Hematopoietic multipotent progenitor cell treated with erythropoietin and hydrocortisone succinate and interleukin-3 and kit ligand, for 8 days (in vitro differentiated cells): ENCODE measurements at regions not wholly inside any gene's neighbourhood (a gene's known extent, or its start where the extent isn't known, plus 50 kb on each side); places are given as distances from the start of the nearest gene placed in this dataset.
"Not testable (repeated sequence)": the region's sequence is repeated elsewhere in the genome, so short reads cannot be mapped to it uniquely, and the experiment has no call there.

Experiments
- DNase-seq: peaks from one replicate; pipeline ENCODE4 v3.0.0-alpha.2; 2015

DNA sequence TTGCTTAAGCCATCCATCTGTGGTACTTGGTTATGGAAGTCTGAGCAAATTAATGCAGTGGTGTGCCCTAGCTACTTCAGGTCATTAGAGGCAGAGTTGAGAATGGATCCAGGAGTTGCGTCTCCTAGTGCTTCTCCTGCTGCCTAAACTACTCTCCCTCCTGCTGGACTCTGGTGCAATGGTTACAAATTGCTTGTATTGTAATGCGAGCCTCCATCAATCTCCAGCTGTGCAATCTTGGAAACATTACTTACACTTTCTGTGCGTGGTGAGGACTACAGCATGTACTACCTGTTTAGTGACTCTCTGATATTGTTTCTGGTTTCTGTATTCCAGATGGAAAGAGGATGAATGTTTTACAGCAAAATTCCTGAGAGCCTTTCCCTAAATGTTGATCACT, 119.0 kb upstream of the CYRIA start:
- no peak for DNase-seq

DNA sequence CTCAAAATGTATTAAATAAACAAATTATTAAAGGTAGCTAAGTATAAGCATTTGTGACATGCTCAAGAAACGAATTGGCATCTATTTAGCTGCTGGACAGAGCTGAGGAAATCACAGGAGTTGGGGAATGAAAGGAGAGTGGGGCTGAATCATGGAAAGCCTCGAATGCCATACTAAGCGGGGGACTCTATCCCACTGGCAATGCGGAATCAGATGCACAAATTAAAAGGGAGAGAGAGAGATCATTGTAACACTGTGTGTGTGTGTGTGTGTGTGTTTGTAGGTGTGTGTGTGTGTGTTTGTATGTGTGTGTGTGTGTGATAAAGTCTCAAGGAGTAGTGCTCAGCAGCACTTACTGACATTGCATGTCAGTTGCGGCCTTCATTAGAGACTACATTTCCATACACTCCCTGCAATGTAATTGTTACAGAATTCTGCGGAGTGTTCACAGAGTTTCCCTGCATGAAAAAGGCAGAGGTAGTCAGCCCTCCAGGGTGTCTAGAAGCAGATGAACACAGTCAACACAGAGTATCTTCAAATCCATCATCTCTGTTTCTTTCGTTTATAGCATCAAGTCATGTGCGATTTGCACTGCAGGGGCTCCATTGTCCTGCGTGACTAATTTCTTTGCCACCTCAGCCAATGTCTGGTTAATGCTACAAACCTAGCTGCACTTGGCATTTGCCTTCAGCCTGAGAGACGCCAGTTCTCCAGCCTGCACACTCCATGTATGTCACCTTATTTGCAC, 111.7 kb upstream of the CYRIA start:
- DNase-seq: no peak

DNA sequence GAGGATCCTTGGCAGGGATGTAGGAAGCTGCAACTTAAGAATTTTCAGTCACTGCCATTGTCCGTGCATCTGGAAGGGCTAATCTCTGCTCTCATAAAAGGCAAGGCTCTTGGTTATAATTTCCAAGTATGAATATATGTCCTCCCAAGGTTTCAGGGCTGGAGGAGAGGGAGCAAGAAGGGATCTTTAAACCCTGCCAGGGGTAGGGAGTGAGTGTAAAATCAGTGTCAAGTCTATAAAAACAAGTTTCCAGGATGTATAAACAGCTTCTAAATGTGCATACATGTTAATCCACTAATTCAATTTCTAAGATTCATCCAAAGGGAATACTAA, 110.2 kb upstream of the CYRIA start:
- no peak for DNase-seq

DNA sequence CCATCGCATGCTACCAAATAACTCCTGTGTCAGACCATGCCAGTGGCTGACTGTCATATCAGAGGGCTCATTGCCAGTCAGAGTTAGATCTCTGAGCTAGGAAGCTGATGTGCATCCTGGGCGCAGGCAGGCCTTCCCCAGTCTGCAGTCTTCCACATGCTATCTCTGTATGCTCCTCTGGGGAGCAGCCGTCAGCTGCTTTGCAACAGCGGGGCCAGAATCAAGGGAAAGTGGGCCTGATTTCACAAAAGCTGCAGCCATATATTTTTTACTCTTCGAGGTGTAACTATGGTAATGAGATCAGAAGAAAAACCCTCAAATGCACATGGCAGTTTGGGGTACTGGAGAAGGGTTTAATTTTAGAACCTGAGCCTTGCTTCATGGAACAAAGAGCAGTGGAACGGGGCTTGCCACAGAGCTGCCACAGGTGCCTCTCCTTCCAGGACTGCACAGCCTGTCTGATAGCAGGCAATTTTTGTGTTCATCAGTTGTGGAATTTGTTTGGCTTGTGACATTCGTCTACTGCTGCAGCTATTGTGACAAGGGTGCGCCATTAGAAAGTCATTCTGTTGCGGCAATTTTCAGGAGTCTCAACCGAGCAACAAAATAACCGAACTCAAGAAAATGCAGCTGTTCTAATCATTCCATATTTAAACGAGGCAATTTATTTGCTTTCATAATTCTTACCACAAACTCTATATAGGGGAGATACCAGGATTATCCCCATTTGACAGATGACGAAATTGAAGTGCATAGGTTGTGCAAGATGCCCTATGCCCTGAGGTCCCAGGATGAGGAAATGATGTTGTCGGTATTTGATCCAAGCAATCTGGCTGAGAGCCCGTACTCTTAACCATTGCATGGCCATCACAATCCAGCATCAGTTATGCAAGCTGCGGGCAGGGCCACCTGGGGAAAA, 109.6 kb upstream of the CYRIA start:
- DNase-seq: no peak

DNA sequence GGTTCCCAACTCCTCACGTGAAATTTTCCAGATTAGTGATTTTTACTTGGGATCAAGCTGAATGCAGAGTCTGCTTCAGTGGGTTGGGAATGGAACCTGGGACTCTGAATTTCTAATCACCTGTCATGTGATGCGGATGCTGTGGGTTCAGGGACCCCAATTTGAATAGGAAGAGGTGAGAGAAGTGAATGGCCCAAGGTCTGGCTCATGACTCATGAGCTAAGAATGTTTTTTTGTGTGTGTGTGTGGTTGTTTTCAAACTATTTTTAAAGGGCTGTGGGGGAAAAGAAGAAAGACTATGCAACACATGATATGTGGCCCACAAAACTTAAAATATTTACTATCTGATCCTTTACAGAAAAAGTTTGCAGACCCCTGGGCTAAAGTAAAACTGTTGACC, 108.5 kb upstream of the CYRIA start:
- no peak for DNase-seq

DNA sequence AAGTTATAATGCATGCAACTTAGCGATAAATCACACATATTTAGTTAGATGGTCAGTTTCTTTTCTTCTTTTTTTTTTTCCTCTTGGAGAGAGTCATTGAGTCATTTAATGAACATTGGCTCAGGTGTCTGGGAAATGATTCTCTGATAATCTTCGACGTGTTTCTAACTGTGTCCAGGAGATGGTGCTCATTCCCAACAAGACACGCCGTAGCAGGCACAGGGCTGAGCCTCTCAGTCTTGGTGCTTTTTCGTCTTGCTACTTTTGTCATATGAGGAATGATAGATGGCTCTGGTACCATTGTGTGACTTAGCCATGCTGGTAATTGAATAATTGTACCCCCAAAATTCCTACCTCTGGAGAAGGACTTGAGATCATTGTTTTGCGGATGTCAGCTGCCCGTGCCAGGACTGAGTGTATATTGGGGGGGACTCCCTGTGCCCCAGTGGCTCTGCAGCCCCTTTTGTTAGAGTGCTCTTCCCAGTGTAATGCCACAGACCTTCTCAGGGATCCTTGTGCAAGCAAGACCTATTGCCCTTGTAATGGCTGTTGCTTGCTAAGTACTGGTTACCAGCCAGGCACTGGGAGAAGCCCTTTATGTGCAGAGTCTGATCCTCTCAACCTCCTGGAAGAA, 107.6 kb upstream of the CYRIA start:
- DNase-seq: peak; percentile 56

DNA sequence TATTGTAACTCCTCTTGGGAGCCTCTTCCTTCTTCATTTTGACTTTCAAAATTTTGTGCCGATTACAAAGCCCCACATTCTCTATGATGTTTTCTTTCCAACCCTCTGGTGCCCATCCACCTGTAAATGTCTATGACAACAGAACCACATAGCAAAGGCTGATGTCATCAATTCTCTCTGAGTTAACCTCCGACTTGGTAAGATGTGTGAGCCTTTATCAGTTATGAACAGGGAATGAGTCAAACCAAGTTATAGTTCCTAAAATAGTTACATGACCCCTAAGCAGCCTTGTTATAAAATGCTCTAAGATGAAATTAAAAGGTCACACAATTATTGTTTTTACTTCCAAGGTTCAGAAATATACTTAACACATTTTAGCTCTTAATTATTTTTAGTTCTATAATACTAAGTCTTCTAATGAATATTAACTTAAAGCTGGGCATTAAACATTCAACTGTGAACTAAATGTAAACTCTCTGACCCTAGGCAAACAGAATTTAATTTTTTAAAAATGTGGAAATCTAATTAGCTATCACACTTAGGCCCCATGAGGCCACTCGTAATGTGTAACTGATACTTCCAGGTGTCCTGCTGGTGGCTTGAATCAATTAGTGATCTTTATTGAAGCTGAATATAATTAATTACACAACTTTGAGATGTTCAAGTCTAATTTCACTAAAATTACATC, 102.3 kb upstream of the CYRIA start:
- DNase-seq: no peak

DNA sequence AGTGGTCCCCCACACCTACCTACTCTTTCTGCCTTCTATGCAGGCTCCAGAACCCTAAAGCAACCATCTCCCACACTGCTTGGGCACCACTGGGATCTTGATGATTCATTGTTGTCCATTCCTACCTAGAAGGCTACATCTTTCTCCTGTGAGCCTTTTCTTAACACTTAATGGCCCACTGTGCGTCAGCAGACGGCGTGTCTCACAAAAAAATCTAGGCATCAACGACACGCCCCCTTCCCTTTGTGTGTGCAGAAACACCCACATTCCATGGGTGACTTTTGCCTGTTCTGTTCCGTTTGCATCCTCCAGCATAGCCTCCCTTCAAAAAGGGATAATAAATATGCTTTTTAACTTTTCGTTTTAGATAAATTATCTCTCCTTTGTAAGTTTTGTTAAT, 99.7 kb upstream of the CYRIA start:
- no peak for DNase-seq

DNA sequence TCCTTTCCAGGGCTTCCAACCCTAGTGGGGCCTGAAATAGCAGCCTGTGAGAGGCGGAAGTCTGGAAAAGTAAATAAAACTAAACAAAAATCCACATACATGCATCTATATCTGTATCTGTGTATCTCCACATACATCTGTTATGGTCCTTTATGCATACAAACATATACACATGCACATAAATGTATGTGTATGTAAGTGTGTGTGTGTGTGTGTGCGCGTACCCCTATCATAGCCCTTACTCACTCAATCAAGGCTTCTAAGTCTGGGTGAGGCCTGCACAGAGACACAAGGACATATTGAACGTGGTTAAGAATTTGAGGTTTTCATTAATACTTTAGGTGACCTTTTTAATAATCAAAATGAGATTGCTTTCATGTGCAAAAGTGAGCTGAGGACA, 98.9 kb upstream of the CYRIA start:
- no peak for DNase-seq

DNA sequence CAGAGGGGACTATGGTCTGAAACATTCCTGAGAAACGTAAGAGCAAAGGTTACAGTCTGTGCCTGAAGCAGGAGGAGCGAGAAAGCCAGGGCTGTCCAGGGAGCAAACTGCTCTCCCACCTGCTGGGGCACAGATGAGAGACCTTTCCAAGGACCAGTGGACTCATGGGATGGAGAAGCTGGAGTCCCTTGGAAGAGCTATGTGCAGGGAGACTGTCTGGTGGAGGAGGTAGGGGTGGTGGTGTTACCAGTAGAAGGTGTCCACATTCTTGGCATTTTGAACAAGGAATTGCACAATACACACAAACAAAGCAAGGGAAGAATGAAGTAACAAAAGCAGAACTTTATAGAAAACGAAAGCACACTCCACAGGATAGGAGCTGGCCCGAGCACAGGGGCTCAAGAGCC, 97.9 kb upstream of the CYRIA start:
- DNase-seq: no peak

DNA sequence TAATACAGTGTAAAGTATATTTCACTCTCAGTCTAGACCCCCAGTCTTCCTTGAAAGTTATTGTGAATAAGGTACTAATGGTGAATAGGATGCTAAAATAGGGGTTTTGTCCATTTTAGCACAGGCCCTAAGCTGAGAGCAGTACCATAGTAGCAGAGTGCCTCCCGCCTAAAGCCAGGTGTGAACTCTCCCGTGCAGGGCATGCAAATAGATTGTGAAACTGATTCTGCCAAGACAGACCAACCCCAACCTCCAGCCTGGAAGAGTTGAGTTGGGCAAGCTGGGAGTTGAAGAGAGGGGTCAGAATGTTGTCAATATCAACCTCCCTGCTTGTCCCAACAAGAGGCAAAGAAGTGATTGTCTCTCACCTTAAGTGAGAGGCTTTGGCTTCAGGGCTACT, 97.4 kb upstream of the CYRIA start:
- DNase-seq: no peak

DNA sequence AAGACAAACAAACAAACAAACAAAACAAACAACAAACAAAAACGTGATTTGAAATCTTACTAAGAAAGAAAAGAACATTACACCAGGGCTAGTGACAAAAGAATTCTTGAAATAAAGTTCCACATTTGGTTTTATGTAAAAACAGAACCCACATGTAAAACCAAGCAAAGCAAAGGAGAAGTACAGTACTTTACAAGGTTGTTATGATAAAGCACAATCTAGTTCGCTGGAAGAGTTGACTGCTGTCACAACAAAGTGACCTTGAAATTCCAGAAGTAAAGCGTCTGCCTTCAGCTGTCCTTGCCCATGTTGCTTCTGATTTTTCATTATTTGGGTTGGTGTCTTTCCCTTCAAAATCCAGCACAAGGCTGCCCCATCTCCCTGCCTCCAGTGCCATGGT, 94.8 kb upstream of the CYRIA start:
- no peak for DNase-seq

DNA sequence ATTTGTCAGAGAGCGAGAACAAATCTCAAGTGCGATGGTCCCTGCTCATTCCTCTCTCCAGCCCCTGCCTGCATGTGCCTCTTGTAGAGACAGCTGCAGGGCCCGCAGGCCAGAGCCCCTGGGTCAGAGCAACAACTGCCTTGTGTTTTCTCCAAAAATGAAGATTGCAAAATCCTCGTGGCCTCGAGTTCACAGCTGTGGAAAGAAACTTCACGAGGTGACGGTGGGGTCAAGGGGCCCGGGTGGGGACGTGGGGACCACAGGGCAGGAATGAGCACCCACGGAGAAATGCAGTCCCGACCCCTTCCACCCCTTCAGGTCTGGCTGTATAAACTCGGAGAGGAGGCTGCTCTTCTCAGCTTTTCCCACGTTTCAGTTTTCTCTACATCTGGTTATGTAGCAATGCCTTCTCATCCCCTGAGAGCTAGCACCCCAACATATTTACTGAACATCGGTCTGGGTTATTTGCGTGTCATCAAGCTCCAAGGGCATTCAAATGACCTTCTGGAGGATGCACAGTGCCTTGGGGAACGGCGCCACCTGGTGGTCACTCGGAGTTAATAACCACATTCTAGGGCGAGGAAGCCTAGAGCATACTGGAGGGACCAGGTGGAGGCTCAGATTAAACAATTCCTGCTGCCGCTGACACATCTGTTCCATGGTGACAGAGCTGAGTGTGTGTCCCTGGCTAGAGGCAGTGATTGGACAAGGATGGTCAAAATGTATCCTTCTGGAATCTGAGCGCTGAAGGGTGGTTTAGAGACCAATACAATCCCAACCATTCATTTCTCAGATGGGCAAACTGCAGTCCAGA, 91.4 kb upstream of the CYRIA start:
- DNase-seq: peak; percentile 70

DNA sequence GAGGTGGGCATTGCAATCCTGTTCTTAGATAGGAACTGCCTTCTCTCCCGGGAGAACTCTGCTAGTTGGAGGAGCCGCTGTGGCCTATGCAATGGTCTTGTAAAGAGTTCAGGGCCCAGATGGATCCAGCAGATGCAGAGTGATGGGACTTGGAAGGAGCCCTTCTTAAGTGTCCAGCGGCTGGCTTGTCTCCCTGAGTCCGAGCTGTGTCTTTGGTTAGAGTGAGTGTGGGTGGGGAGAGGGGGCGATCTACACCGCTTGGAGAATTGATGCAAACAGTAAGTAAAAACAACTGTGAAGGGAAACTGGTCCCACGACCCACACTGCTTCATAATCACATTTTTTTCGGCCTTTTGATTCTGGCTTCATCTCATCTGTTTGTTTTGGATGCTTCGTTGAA, 89.8 kb upstream of the CYRIA start:
- DNase-seq: no peak

DNA sequence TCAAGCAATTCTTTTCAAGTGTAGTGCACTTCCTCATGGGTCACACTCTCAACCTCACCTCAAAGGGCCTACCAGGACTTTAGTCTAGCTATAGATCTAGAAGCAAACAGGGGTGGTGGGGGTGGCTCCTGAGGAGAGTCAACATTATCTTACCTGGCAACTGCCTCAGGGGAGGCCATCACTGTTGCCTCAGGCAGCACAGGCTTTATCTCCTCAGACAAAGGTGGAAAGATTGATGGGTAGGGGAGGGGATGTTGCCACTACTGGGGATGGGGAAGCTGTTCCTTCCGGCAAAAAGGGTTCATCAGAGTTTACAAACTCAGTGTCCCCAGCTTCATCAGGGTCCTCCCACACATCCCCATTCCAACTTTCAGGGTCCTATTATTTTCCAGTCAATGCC, 87.4 kb upstream of the CYRIA start:
- not testable (repeated sequence) for DNase-seq

DNA sequence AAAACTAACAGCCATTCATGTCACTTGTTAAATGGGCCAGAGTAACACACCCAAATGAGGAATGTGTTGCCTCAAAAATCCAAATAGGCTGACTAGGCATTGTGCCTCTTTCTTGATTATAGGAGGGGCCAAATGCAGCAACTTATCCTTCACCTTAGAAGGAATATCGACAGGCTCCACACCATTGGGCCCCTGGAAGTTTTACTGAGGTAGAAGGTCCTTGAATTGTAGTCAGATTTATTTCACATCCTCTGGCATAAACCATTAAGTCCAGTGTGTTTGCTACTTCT, 85.2 kb upstream of the CYRIA start:
- not testable (repeated sequence) for DNase-seq

DNA sequence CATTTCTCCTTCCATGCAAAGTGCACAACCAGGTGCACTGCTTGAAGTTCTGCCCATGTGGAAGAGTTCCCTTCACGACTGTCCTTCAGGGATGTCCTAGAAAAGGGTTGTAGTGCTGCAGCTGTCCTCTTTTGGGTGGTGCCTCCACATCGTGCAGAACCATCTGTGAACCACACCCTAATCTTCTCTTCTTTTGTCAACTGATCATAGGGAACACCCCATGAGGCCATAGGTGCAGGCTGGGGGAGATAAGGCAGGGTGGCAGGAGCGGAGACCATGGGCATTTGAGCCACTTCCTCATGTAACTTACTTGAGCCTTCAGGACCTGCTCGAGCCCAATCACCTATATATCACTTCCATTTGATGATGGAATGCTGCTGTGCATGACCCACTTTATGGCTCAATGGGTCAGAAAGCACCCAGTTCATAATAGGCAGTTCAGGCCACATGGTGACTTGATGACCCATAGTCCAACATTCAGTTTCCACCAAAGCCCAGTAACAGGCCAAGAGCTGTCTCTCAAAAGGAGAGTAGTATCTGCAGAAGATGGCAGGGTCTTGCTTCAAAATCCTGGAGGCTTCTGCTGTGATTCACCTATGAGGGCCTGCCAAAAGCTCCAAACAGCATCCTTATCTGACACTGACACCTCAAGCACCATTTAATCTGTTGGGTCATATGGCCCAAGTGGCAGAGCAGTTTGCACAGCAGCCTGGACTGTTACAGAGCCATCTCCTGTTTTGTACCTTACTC, 84.7 kb upstream of the CYRIA start:
- DNase-seq: peak; percentile 95

DNA sequence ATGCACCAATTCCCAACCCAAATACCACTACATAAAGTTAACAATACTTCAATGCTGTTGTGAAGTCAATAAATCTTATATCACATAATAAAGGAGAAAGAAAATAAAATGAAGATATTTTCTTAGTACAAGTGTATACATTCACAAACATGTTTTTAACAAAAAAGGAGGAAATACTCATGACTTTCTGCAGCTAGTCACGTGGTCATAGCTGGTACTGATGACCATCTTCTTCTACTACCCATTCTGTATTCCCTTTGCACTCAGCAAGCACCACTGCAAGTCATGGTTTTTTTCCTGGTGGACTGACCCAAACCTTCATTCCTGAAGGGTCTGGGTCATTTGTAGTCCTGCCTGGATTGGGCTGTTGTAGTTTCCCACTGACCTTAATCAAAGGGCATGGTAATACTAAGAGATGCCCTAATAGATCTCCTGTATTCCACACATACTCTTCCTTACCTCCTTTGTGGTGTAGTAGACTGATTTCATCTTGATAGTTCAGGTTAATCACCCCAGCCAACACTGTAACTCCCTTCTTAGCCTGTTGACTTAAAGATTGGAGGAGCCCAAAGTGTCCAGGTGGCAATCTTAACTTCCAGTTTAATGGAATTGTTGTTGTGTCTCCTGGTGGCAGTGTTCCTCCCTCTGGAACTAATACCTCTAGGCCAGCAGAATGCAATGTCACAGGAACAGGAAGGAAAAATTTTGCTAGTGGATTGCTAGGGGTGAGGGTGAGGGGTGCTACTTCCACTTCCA, 83.1 kb upstream of the CYRIA start:
- DNase-seq: not testable (repeated sequence)

DNA sequence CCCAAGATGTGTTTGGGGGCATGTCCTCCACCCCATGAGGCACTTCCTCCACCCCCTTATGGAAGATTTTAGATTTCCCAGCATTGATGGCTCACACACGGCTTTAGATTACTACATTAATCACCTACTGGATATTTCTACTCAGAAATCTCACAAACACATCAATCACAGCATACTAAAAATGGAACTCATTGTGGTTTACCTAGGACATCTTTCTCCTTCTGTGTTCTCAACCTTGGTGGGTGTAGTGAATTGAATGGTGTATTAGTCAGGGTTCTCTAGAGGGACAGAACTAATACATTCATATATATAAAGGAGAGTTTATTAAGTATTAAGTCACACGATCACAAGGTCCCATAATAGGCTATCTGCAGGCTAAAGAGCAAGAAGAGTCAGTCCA, 82.1 kb upstream of the CYRIA start:
- no peak for DNase-seq

DNA sequence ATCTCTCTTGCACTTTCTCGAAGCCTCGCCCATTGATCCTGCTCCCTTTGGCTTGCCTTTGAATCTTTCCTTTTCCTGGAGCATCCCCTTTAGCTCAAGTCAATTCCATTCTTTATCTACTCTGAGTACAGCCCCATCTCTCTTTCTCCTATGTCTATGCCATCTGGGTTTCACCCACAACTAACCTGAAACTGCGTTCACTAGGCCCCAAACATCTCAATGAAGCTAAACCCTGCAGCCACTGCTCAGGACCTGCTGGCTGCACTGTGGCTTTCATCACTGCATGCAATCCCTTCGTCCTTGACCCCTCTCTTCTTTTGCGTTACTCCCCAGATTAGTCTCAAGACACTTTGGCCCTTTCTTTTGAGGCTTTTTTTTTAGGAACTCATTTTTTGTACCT, 81.6 kb upstream of the CYRIA start:
- no peak for DNase-seq

DNA sequence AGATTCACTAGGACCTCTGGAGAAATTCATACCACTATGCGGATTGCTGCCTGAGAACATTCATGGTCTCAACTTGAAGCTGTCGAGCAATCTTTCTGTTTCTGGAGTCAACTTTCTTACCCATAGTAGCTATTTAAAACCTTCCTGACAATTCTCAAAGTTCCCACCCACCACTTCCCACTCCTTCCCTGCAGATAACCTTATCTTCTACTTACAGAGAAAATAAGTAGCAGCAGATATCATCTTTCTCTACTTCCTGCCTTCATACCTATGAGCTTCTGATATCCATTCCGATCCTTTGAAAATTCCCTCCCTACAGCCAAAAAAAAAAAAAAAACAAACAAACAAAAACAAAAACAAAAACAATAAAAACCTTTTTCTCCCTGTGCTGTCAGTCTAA, 81.2 kb upstream of the CYRIA start:
- DNase-seq: peak; percentile 27
